Activated CD4-positive, alpha-beta memory T cell treated with anti-CD3 and anti-CD28 coated beads for 36 hours (primary cell): ENCODE measurements at regions not wholly inside any gene's neighbourhood (a gene's known extent, or its start where the extent isn't known, plus 50 kb on each side); places are given as distances from the start of the nearest gene placed in this dataset.

ENCODE experiments used
- CTCF ChIA-PET: fragments of 350-600 bp; sonication (Branson Sonifier 250); formaldehyde crosslinking; loops from one replicate; lab custom pipeline; 2021; ENCODE audit warnings: antibody characterized with exemption, inconsistent platforms; lab: Charles Lee
- POLR2A ChIA-PET: fragments of 350-600 bp; sonication (Branson Sonifier 250); formaldehyde crosslinking; loops from one replicate; lab custom pipeline; 2021; ENCODE audit warnings: antibody characterized with exemption; lab: Charles Lee
- DNase-seq: peaks from one replicate; pipeline ENCODE4 v3.0.0-alpha.2; 2020
- H3K27ac Mint-ChIP-seq: one replicate; pipeline ENCODE4 v1.8.0; 2021; ENCODE audit warnings: mixed read lengths
- H3K27me3 Mint-ChIP-seq: one replicate; pipeline ENCODE4 v1.8.0; 2021; ENCODE audit warnings: mixed read lengths
- H3K36me3 Mint-ChIP-seq: one replicate; pipeline ENCODE4 v1.8.0; 2021; ENCODE audit warnings: mixed read lengths
- H3K4me1 Mint-ChIP-seq: one replicate; pipeline ENCODE4 v1.8.0; 2021; ENCODE audit warnings: low read depth, mixed read lengths
- H3K4me3 Mint-ChIP-seq: one replicate; pipeline ENCODE4 v1.8.0; 2021; ENCODE audit warnings: mild to moderate bottlenecking, mixed read lengths
- H3K9me3 Mint-ChIP-seq: one replicate; pipeline ENCODE4 v1.8.0; 2021; ENCODE audit warnings: mixed read lengths
- intact Hi-C: fragments of 100-400 bp; cut with micrococcal nuclease; formaldehyde crosslinking; loops from one replicate; pipeline ENCODE4 v1.15.1; 2023

DNA sequence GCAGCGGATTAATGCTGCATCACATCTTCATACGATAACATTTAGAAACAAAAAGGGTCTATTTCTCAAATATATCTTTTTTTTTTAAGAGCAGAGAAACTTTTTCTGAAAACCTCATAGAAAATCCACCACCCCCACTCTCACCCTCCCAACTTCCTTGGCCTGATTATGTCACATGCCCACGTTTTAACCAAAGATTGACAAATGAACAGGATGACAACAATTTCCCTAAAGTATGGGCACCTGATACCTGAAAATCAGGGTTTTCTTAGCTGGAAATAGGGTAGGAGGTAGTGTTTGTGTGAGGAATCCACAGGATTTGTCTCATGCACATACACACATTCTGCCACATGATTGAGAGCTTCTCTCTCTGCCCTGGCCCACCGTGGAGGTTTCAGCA, 74.7 kb upstream of the MDM1 start:
- intact Hi-C loops, result no loop called here
- POLR2A ChIA-PET, result no interaction called here
- Mint-ChIP-seq H3K4me3 (no peak overlapping the region), H3K4me1 (peaks cover 7% of the 10 kb centered on the region), H3K9me3 (no peaks in the 10 kb centered on the region), H3K27ac (no peak overlapping the region), H3K27me3 (no peaks in the 10 kb centered on the region), H3K36me3 (no peaks in the 10 kb centered on the region)
- CTCF ChIA-PET, result no interaction called here
- no peak for DNase-seq

DNA sequence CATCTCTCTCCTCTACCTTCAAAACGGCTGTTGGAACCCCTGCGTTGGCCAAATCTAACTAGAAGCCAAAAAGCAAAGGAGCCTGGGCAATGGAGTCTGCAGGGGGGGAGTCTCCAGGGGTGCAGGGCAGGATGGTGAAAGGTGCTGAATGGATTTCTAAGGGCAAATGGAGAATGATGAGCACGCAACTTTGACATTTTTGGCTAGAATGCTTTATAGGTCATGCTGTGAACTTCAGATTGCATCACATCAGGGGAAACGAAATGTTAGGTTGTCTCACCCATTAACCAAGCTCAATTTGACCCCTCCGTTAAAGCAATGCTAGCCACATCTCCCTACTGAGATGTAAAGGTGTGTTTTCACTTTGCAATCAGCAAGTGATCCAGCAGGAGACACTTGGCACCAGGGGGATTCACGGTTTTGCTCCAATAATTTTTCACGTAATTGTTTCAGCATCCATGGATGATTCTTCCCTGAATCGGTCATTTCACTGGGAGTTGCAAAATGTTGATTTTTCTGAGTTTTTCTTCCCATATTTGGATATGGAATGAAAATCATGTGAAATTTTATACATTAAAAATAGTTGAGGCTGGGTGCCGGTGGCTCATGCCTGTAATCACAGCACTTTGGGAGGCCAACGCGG, 78.0 kb upstream of the MDM1 start:
- H3K9me3 Mint-ChIP-seq, result no peaks in the 10 kb centered on the region
- H3K27ac Mint-ChIP-seq, result no peak overlapping the region
- intact Hi-C loops, result no loop called here
- ChIA-PET POLR2A (no interaction called here), CTCF (no interaction called here)
- H3K4me3 Mint-ChIP-seq, result no peak overlapping the region
- no peaks in the 10 kb centered on the region for H3K27me3 Mint-ChIP-seq
- DNase-seq, result no peak
- H3K4me1 Mint-ChIP-seq, result peaks cover 7% of the 10 kb centered on the region
- H3K36me3 Mint-ChIP-seq, result no peaks in the 10 kb centered on the region

DNA sequence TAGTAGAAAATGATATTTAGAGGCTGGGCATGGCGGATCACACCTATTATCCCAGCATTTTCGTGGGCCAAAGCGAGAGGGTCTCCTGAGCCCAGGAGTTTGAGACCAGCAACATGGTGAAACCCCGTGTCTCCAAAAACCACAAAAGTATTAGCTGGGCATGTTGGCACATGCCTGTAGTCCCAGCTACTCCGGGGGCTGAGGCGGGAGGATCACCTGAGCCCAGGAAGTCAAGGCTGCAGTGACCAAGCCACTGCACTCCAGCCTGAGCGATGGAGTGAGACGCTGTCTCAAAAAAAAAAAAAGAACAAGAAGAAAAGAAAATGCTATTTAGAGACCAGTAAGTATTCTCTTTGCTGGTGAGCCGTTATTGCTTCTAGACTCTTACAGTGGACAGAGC, 79.2 kb upstream of the MDM1 start:
- peaks cover 5% of the 10 kb centered on the region for H3K4me1 Mint-ChIP-seq

DNA sequence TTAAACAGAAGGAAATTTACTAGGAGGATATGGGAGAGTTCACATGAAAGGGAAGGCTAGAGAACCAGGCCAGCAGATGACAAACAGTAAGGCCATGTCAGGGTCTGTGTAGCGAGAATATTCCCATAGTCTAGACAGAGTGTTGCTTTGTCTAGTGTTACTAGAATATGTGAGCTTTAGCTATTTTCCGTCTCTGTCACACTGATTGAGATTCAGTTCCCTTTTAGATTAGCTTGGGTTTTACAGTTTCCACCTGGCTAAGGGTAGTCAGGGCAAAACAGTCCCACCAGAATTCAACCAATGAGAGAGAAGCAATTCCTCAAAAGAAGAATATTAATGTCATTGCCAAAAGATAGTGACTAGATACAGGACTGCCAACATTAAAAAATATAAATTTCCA, 82.8 kb upstream of the MDM1 start:
- Mint-ChIP-seq H3K36me3 (no peaks in the 10 kb centered on the region), H3K27me3 (no peaks in the 10 kb centered on the region), H3K4me3 (no peak overlapping the region), H3K4me1 (peaks cover 14% of the 10 kb centered on the region), H3K9me3 (no peaks in the 10 kb centered on the region), H3K27ac (no peak overlapping the region)
- CTCF ChIA-PET, result no interaction called here
- intact Hi-C loops, result no loop called here
- no peak for DNase-seq
- POLR2A ChIA-PET, result no interaction called here

More for the DNA sequence above, 79.2 kb upstream of the MDM1 start:
- no peaks in the 10 kb centered on the region for H3K27me3 Mint-ChIP-seq
- intact Hi-C loops, result no loop called here
- no peaks in the 10 kb centered on the region for H3K9me3 Mint-ChIP-seq
- DNase-seq, result no peak
- POLR2A ChIA-PET, result no interaction called here
- no peak overlapping the region for H3K4me3 Mint-ChIP-seq
- CTCF ChIA-PET, result interaction anchor here (0.5 kb wide), 1 partner anchor 188 kb away, joined by 3 read pairs; no protein-coding TSS in a partner anchor
- no peaks in the 10 kb centered on the region for H3K36me3 Mint-ChIP-seq
- H3K27ac Mint-ChIP-seq, result no peak overlapping the region

DNA sequence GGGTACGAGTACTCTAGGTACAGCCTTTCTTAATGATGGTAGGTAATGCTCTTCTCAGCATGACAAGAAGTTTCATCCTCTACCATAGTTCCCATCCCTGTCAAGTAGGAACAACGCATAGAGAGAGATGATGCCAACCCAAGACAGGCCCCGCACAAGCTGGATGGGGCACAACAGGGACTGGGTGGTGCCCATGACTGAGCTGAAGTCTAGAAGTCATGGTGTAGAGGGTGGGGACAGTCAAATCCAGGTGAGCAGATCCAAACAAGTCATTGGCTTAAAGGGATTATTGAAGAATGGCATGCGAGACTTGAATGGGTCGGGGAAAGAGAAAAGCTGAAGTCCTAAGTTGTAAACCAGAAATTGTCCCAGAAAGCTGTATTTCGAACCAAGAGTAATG, 84.2 kb upstream of the MDM1 start:
- Mint-ChIP-seq H3K36me3 (no peaks in the 10 kb centered on the region), H3K9me3 (no peaks in the 10 kb centered on the region), H3K4me3 (no peak overlapping the region), H3K27me3 (no peaks in the 10 kb centered on the region), H3K4me1 (peaks cover 28% of the 10 kb centered on the region), H3K27ac (no peak overlapping the region)
- POLR2A ChIA-PET, result interaction anchor here (1.2 kb wide), 1 partner anchor 23 kb away, joined by 3 read pairs; no protein-coding TSS in a partner anchor
- intact Hi-C loops, result no loop called here
- no peak for DNase-seq
- CTCF ChIA-PET, result no interaction called here

DNA sequence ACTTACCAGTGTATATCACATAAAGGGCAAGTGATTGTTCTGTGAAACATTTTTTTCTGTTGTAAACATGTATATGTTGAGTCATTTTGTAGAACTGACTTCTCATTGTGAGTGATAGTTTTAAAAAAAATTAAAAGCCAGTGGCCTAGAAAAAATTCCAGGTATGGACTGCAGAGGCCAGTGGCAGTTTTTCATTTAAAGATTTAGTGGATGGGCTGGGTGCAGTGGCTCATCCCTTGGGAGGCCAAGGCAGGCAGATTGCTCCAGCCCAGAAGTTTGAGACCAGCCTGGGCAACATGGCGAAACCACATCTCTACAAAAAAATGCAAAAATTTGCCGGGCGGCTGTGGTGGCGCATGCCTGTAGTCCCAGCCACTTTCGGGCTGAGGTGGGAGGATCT, 84.7 kb upstream of the MDM1 start:
- no peaks in the 10 kb centered on the region for H3K27me3 Mint-ChIP-seq
- DNase-seq, result no peak
- H3K4me1 Mint-ChIP-seq, result peaks cover 28% of the 10 kb centered on the region
- CTCF ChIA-PET, result no interaction called here
- H3K9me3 Mint-ChIP-seq, result no peaks in the 10 kb centered on the region
- POLR2A ChIA-PET, result interaction anchor here (1.2 kb wide), 1 partner anchor 23 kb away, joined by 3 read pairs; no protein-coding TSS in a partner anchor
- no peaks in the 10 kb centered on the region for H3K36me3 Mint-ChIP-seq
- H3K4me3 Mint-ChIP-seq, result no peak overlapping the region
- intact Hi-C loops, result no loop called here
- H3K27ac Mint-ChIP-seq, result no peak overlapping the region

DNA sequence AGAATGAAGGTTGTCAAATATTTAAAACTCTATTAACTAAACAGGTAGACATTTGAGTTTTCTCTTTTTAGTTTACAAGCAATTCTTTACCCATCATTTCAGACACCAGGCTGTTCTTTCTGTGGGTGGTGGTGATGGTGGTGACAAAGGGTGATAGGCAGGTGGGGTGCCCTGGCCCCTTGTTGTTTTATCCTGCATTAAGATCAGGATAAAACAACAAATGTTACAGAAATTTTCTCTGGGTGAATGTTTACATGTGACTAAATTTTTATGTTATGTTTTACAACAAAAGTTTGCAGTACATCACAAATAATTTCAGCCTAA, 85.9 kb upstream of the MDM1 start:
- Mint-ChIP-seq H3K36me3 (no peaks in the 10 kb centered on the region), H3K9me3 (no peaks in the 10 kb centered on the region), H3K4me1 (peaks cover 33% of the 10 kb centered on the region), H3K27me3 (no peaks in the 10 kb centered on the region), H3K27ac (no peak overlapping the region), H3K4me3 (no peak overlapping the region)
- intact Hi-C loops, result no loop called here
- ChIA-PET CTCF (no interaction called here), POLR2A (no interaction called here)
- no peak for DNase-seq

DNA sequence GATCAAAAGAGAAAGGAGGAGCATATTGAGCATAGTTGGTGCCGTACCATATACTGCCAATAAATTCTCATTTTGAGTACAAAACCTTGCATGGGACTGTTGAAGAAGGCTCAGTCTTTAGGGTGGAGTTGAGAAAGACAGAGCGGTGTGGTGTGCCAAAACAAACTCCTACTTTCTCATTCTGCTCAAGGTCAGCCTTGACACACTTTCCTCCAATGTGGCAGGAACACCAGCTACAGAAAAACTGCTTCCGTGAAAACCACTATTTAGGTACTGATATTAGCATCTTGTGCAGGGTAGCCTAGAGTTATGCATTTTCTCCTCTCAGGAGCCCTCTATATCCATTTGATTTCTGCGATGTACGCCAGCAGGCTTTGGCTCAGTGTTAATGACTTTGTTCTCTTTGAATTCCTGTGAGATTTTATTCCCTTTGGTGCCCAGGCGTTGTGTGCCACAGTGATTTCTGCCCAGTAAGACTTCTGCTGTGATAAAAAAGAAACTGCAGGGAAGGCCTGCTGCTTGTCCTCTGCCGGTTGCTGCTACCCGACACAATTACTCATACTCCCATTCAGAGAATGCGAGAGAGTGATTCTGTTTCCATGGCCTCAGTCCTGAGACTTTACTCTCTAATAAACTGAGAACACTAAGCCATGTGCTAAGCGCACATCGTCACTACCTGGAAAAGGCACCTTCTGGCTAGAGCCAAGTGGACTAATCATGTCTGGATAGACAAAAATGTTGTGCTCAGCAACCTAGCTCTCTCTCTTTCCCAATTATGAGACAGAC, 88.3 kb upstream of the MDM1 start:
- no peaks in the 10 kb centered on the region for H3K9me3 Mint-ChIP-seq
- H3K36me3 Mint-ChIP-seq, result no peaks in the 10 kb centered on the region
- intact Hi-C loops, result loop anchor here (5.0 kb wide), 1 partner anchor 38 kb away; no protein-coding TSS in a partner anchor
- peak; percentile 14 for DNase-seq
- peak overlapping the region; percentile 35 for H3K27ac Mint-ChIP-seq
- H3K4me1 Mint-ChIP-seq, result peaks cover 33% of the 10 kb centered on the region
- ChIA-PET CTCF (no interaction called here), POLR2A (no interaction called here)
- no peak overlapping the region for H3K4me3 Mint-ChIP-seq
- no peaks in the 10 kb centered on the region for H3K27me3 Mint-ChIP-seq

DNA sequence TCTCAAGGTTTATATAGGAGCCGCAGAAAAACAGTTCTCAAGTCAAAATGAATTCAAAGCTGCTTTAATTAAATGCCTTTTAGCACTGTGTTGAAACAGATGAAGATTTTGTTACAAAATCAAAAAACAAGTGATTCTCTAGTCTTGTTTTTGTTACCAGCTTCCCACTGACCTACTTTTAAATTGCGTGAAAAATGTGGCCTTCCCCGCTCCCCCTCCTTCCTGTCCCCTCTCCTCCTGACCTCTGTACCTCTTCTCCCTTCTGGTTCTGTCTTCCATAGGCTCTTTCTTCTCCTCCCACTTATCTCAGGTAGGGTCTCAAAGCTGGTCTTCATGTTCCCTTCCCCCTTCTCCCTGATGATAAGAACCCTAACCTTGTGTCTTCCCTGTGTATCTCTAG, 90.0 kb upstream of the MDM1 start:
- Mint-ChIP-seq H3K27me3 (no peaks in the 10 kb centered on the region), H3K4me3 (no peak overlapping the region), H3K27ac (no peak overlapping the region), H3K4me1 (peaks cover 33% of the 10 kb centered on the region), H3K36me3 (no peaks in the 10 kb centered on the region), H3K9me3 (no peaks in the 10 kb centered on the region)
- DNase-seq, result no peak
- ChIA-PET POLR2A (no interaction called here), CTCF (no interaction called here)
- intact Hi-C loops, result loop anchor here (5.0 kb wide), 1 partner anchor 40 kb away; no protein-coding TSS in a partner anchor

DNA sequence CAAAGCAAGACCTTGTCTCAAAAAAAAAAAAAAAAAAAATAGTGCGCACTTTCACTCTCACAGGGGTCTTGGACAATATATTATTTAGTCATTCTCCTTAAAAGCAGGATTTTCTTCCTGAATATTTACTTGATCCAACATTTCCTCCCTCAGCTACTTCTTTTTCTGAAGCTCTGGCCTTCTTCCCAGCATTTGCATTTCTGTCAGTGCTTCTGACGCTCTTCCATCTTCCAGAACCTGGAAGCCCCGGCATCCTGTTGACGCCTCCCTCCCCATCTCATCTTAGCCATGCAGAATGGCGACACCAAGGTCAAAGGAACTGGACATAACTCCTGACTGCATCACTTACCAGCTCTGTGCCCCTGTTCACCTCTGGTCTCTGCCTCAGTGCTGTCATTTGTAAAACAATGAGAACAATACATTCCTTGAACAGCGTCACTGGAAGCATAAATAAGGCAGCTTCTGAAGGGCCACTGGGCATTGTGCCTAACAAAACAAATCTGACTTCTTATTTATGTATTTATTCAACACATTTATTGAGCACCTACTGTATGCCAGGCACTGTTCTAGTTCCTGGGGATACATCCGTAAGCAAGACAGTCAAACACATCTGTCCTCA, 90.9 kb upstream of the MDM1 start:
- Mint-ChIP-seq H3K4me1 (peaks cover 26% of the 10 kb centered on the region), H3K9me3 (no peaks in the 10 kb centered on the region), H3K4me3 (no peak overlapping the region), H3K27me3 (no peaks in the 10 kb centered on the region), H3K27ac (no peak overlapping the region), H3K36me3 (no peaks in the 10 kb centered on the region)
- POLR2A ChIA-PET, result no interaction called here
- DNase-seq, result no peak
- CTCF ChIA-PET, result no interaction called here
- intact Hi-C loops, result loop anchor here (5.0 kb wide), 1 partner anchor 41 kb away; no protein-coding TSS in a partner anchor

DNA sequence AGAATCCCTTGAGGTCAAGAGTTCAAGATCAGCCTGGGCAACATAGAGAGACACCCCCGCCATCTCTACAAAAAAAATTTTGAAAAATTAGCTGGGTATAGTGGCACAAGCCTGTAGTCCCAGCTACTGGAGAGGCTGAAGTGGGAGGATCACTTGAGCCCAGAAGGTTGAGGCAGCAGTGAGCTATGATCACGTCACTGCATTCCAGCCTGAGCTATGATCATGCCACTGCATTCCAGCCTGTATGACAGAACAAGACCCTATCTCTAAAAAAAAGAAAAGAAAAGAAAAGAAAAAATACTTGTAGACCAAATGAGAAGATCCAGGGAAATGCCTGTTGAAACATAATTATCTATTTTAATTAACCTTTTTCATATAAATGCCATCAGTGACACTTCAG, 93.8 kb upstream of the MDM1 start:
- no peak overlapping the region for H3K27ac Mint-ChIP-seq
- no peaks in the 10 kb centered on the region for H3K27me3 Mint-ChIP-seq
- H3K36me3 Mint-ChIP-seq, result no peaks in the 10 kb centered on the region
- POLR2A ChIA-PET, result no interaction called here
- DNase-seq, result no peak
- H3K4me3 Mint-ChIP-seq, result no peak overlapping the region
- H3K9me3 Mint-ChIP-seq, result no peaks in the 10 kb centered on the region
- intact Hi-C loops, result no loop called here
- CTCF ChIA-PET, result no interaction called here
- peaks cover 8% of the 10 kb centered on the region for H3K4me1 Mint-ChIP-seq

DNA sequence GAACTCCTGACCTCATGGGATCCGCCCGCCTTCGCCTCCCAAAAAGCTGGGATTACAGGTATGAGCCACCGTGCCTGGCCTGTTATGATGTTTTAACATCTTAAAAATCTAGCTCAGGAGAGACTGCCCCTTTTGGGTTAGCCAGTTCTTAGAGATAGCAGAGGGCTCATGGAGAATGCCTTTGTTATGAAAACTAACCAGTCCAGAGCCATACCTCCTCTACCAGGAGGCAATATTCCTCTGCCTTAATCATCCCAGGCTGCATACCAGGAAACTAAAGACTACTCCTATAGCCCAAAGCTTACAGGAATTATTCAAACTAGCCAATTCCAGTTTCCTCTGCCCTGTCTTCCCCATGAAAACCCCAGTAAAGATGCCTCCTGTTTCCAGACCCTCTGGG, 96.0 kb upstream of the MDM1 start:
- POLR2A ChIA-PET, result no interaction called here
- Mint-ChIP-seq H3K27me3 (no peaks in the 10 kb centered on the region), H3K9me3 (no peaks in the 10 kb centered on the region), H3K27ac (no peak overlapping the region), H3K4me1 (no peaks in the 10 kb centered on the region), H3K4me3 (no peak overlapping the region), H3K36me3 (no peaks in the 10 kb centered on the region)
- DNase-seq, result no peak
- CTCF ChIA-PET, result no interaction called here
- intact Hi-C loops, result no loop called here
